Stimulated activated CD8-positive, alpha-beta memory T cell treated with anti-CD3 and anti-CD28 coated beads, Interleukin-12 subunit alpha, Interleukin-12 subunit beta, amount 100 ng/mL, for 1 hour (primary cell): ENCODE measurements at regions not wholly inside any gene's neighbourhood (a gene's known extent, or its start where the extent isn't known, plus 50 kb on each side); places are given as distances from the start of the nearest gene placed in this dataset.

ENCODE experiments used
- DNase-seq: peaks from one replicate; pipeline ENCODE4 v3.0.0-alpha.2; 2020; ENCODE audit warnings: low read depth

GRCh38 chr4:58205446-58206235 is 1095.5 kb upstream of the IGFBP7 start:
- DNase-seq = no peak

- no peak for DNase-seq
These were observed 1082.0 kb upstream of the IGFBP7 start for GRCh38 chr4:58192217-58192616.

GRCh38 chr4:58191109-58191508 is 1080.9 kb upstream of the IGFBP7 start:
- DNase-seq = no peak

GRCh38 chr4:58188316-58188715 is 1078.1 kb upstream of the IGFBP7 start:
- DNase-seq = no peak

- DNase-seq = no peak
These were observed 1064.8 kb upstream of the IGFBP7 start for GRCh38 chr4:58175024-58175423.

- no peak for DNase-seq
These were observed 1056.3 kb upstream of the IGFBP7 start for GRCh38 chr4:58166490-58166889.

GRCh38 chr4:58163156-58163555 is 1053.0 kb upstream of the IGFBP7 start:
- no peak for DNase-seq

- DNase-seq = no peak
These were observed 1039.4 kb upstream of the IGFBP7 start for GRCh38 chr4:58149404-58150085.

- no peak for DNase-seq
These were observed 1034.5 kb upstream of the IGFBP7 start for GRCh38 chr4:58144721-58145120.

- DNase-seq = no peak
These were observed 1028.8 kb upstream of the IGFBP7 start for GRCh38 chr4:58138786-58139668.

- DNase-seq = no peak
These were observed 1026.4 kb upstream of the IGFBP7 start for GRCh38 chr4:58136604-58137003.

GRCh38 chr4:58127680-58128079 is 1017.5 kb upstream of the IGFBP7 start:
- no peak for DNase-seq

- DNase-seq = no peak
These were observed 1009.1 kb upstream of the IGFBP7 start for GRCh38 chr4:58119298-58119697.

GRCh38 chr4:58113126-58113525 is 1002.9 kb upstream of the IGFBP7 start:
- no peak for DNase-seq

- DNase-seq = no peak
These were observed 1001.6 kb upstream of the IGFBP7 start for GRCh38 chr4:58111818-58112217.

GRCh38 chr4:58093352-58093751 is 983.2 kb upstream of the IGFBP7 start:
- no peak for DNase-seq

GRCh38 chr4:58090539-58090938 is 980.4 kb upstream of the IGFBP7 start:
- DNase-seq = no peak

- DNase-seq = no peak
These were observed 971.2 kb upstream of the IGFBP7 start for GRCh38 chr4:58081356-58081755.

GRCh38 chr4:58075724-58076123 is 965.5 kb upstream of the IGFBP7 start:
- no peak for DNase-seq

- DNase-seq = no peak
These were observed 964.2 kb upstream of the IGFBP7 start for GRCh38 chr4:58074382-58074781.

GRCh38 chr4:58070726-58071125 is 960.5 kb upstream of the IGFBP7 start:
- no peak for DNase-seq

GRCh38 chr4:58064653-58065052 is 954.5 kb upstream of the IGFBP7 start:
- DNase-seq = no peak
